ENCODE measurements at regions not wholly inside any gene's neighbourhood (a gene's known extent, or its start where the extent isn't known, plus 50 kb on each side); places are given as distances from the start of the nearest gene placed in this dataset.

DNA sequence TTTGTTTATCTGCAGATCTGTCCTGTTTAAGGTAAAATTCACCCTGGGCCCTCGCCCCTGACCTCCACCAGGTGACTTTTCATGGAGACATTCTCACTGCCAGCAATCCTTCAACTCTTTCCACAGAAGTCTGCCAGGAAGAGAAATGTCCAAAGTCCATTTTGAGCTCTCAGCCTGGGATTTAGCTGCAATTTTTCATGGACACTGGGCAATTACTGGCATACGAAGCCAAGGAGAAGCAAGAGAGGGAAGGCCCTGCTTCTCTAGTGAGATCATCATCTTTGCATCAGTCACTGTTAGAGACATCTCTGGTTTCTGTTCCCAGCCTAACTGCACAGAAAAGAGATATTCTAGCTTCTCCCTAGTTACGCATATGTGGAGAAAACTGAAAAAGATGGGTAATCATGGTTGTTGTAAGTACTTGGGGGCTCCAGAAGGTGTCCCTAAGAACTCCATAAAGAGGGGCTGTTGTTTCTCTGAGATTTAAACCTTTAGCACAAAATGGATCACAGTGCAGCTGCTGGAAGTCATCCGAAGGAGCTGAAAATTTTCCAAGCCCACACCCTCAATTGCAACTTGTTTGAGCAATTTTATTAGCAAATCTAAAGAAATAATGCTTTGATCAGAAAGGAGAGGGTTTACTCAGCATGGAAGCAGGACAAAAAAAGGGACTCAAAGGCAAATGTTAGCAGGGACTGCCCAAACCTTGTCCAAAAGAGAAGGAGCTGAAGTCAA, 168.9 kb downstream of the SNX10 start:
- TF ChIP-seq CTCF (IDR thresholded peaks at IDR 0.05 in 8 of 11, conservative IDR thresholded peaks at IDR 0.05 in 3 of 11) (no peak), POLR2AphosphoS5 (IDR thresholded peaks at IDR 0.05) (no peak), POLR2A (IDR thresholded peaks at IDR 0.05) (no peak)

Data from spleen (tissue), 7 donors.